GF-D8 (cell line): ENCODE measurements at regions not wholly inside any gene's neighbourhood (a gene's known extent, or its start where the extent isn't known, plus 50 kb on each side); places are given as distances from the start of the nearest gene placed in this dataset.
"Not testable (repeated sequence)": the region's sequence is repeated elsewhere in the genome, so short reads cannot be mapped to it uniquely, and the experiment has no call there.

Source experiments
- DNase-seq: peaks from one replicate; lab custom pipeline; 2025; lab: John Stamatoyannopoulos, UW

- DNase-seq = not testable (repeated sequence)
These were observed 325.2 kb downstream of the BCL2L11 start for GRCh38 chr2:111445941-111446340.

- DNase-seq = not testable (repeated sequence)
These were observed 326.8 kb downstream of the BCL2L11 start for GRCh38 chr2:111447482-111447881.

DNA sequence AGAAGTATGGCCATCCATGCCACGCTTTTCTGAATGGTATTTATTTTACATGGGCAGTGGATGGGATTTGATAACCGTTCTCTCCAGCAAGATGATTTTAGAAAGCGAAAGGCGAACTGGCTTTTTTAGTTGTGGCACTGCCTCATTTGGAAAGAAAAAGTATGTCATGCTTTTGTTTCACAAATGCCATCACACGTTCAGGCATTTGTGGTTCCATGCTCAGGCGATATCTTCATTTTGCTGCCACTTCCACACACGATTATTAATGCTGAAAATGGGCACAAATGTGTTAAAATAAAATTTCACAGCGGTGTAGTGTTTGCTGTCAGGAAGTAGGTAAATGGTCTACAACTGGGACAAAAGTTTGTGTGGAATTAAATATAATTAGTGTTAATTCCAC is 328.1 kb downstream of the BCL2L11 start:
- not testable (repeated sequence) for DNase-seq

GRCh38 chr2:111450526-111450925 is 329.8 kb downstream of the BCL2L11 start:
- DNase-seq = not testable (repeated sequence)

DNA sequence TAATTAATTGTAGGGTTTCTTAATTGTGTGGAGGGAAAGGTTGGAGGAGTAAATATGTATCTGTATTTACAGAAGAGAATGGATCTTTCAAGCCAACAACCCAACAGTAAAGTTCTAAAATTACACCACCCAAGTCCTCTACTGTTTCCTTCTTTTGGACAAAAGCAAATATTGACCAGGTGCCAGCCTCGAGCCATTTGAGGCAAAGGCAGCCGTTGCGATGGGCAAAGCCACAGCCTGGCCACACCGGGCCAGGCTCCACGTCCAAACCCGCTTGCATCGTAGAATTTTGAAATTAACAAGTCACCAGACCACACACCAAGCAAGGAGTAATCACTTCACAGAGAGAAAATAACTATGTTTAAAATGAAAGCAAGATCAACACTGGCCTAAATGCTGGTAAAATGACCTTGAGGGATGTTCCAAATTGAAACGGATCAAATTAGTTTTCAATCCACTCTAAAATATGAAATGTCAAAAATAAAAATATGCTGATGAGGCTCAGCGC is 331.0 kb downstream of the BCL2L11 start:
- DNase-seq = not testable (repeated sequence)

DNA sequence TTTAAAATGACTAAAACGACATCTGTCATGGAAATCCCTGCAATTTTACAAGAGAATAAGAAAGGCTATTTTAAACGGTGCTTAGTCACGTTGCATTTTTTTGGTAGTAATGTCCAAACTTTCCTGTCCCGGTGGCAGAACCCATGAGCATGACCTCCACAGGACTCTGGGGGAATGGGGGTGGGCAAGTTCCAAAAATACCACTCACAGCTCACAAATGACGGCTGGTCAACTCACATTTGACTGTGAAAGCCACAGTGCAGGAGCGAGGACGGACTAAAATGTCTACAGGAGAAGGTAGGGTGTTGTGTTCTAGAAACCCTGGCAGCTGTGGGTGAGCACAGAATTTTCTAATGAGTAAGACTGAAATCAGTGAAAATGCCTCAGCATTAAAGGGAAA is 331.5 kb downstream of the BCL2L11 start:
- DNase-seq = not testable (repeated sequence)

DNA sequence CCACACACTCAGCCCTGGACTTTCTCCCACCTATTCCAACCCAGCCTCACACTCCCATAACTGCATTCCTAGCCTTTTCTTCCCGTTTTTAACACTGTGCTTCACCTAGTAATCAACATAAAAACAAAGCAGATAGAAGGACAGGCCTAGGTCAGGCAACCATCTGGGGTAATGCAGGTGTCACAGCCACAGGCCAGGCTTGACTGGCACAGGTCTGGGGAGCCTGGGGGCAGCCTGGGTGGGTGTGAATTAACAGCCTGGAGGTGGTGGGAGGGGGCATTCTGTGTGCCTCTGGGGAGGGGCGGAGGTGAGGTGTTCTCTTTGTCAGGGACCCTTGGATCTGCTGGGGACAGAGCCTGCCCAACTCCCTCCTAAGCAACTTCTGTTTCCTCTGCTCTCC is 332.6 kb downstream of the BCL2L11 start:
- DNase-seq = not testable (repeated sequence)

DNA sequence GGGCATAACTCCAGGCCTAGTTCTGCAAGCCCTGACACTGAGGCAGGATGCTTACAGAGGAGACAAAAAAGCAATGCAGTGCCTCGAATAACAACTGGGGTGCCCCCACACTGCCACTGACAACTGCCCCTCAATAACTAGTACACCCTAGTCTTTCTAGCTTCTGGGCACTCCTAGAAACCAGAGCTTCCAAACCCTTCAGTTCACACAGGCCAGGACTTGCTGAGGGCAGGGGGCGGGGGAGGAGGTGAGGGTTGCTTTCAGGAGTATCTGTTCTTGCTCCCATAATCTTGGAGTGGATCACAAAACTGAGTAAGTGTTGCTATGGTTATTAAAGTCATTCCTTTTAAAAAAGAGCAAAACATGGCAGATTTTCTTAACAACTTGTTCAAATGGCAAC is 333.1 kb downstream of the BCL2L11 start:
- DNase-seq = not testable (repeated sequence)

DNA sequence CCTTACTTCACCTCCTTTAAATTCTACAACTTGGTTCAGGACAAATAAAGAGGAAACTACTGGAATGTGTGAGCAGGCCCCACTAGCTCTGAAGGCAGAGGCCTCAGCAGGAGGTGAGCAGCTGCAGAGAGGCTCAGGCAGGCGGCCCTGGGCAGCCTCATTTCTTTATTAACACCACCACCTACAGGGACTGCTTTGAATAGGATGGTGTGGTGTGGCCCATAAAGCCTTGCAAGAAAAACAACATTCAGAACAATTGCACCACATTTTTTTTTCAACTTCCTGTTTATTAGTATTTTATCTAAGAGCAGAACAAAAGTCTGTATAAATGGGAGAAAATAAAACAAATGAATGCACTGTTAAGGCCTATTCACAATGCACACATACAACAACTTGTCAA is 333.7 kb downstream of the BCL2L11 start:
- not testable (repeated sequence) for DNase-seq

DNA sequence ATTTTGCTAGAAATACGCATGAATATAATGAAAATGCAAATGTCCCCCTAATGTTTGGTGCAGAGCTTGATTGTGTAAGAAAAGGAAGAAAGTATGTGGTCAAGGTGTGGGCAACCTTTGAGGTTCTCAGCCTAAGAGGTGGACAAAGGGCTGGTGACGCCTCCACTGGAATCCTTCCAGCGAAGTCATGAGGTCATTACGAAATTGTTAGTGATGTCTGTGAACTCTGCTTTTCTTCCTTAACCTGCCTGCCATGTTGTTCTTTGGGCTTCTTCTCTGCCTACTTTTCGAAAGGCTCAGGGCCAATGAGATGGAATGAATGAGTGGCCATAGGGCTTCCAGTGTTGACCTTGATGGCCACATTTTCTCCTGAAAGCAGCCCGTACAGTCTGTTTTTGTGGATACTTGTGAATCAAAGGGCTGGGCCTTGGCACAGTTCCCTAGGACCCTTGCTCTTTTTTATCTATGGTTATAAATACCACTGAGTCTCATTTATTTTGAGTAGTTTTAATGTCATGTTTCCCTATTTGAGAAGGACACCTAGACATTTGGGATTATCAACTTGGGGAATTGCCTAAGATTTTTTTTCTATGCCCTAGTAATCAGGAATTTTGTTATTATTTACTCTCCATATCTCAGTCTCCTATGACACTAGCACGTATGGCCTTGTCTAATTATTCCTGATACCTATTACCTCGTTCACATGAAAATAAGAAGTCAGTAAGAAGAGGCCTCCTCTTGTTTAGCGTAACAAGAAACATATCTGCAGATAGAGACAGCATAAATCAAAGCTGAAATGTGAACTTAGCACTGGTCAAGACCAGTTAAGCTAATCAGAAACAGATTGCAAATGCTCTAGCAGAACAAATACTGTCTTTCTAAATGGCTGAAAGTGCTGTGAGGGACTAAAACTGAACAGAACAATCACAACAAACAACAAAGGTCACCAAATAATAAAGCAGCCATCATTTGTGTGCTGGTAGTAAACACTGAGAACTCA is 334.6 kb downstream of the BCL2L11 start:
- DNase-seq = not testable (repeated sequence)

- DNase-seq = not testable (repeated sequence)
These were observed 336.5 kb downstream of the BCL2L11 start for GRCh38 chr2:111457191-111457590.

GRCh38 chr2:111460901-111461300 is 340.2 kb downstream of the BCL2L11 start:
- DNase-seq = not testable (repeated sequence)

GRCh38 chr2:111461831-111462230 is 341.1 kb downstream of the BCL2L11 start:
- DNase-seq = not testable (repeated sequence)

GRCh38 chr2:111462572-111462971 is 341.9 kb downstream of the BCL2L11 start:
- DNase-seq = not testable (repeated sequence)

- not testable (repeated sequence) for DNase-seq
These were observed 342.6 kb downstream of the BCL2L11 start for GRCh38 chr2:111463238-111463848.

DNA sequence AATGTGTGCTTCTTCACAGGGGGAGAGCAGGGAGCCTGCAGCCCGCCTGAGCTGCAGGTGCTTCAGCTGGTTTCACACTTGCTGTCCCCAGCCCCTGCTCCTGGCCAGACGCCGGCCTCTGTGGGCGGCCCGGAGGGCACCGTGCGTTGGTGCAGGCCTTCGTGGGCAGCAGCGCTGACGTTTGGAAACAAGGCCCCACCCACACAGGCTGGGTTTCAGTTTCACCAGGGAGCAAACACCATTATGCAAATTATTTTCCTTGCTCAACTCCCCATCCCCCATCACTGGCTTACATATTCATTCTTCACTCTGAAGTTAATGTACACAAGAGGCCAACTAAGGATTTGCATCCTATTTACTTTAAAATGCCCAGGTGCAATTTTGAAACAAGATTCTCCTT is 343.2 kb downstream of the BCL2L11 start:
- DNase-seq = not testable (repeated sequence)

DNA sequence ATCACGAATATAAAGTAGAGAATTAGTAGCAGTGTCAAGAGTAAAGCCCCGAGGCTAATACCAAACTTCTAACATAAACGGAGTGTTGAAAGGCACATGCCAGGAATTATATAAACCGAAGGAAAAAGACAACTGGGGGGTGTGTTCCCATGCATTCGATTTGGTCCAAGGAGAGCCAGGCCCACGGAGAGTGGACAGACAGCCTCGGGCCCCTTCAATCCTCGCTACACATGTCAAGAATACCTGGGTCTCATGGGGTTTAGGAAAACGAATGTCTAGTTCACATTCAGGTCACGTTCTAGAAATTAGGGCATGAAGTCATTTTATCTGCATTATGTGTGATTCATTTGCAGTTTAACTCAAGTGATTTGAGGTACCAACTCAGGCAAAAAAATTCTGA is 343.7 kb downstream of the BCL2L11 start:
- not testable (repeated sequence) for DNase-seq

DNA sequence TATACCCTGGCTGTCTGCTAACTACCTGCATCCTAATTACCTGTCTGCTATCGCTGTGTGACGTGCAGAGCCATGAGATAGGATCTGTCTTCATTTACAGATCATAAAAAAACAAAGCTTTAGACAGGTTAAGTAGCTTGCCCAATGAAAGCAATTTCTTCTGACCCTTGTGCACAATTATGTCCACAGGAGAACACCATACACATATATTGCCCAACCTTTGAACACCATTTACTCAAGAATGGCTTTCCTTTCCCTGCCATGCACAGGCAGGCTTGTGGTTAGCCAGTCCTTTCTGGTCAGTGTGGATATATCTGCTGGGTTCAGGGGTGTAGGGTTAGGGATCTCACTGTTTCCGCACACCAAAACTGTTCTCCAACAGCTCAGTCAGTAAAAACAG is 344.8 kb downstream of the BCL2L11 start:
- DNase-seq = not testable (repeated sequence)

DNA sequence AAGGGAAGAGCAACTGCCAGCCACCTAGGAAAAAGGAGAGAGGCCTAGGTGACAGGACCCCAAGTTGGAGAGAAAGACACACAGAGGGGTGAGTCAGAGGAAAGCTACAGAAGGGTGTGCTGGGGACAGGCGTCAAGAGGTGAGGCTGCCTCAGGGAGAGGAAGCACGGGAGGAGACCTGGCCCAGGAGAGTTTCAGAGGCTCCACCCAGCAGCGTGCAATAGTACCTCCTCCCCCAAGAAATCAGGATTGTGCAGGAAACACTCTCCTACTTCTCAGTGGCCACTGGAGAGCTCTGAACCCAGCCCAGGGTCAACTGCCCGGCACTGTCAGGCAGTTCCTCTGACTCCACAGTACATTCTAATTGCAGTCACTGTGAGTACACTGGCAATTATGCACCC is 346.0 kb downstream of the BCL2L11 start:
- not testable (repeated sequence) for DNase-seq

- DNase-seq = not testable (repeated sequence)
These were observed 350.2 kb downstream of the BCL2L11 start for GRCh38 chr2:111470924-111471323.

- not testable (repeated sequence) for DNase-seq
These were observed 351.2 kb downstream of the BCL2L11 start for GRCh38 chr2:111471791-111472530.

DNA sequence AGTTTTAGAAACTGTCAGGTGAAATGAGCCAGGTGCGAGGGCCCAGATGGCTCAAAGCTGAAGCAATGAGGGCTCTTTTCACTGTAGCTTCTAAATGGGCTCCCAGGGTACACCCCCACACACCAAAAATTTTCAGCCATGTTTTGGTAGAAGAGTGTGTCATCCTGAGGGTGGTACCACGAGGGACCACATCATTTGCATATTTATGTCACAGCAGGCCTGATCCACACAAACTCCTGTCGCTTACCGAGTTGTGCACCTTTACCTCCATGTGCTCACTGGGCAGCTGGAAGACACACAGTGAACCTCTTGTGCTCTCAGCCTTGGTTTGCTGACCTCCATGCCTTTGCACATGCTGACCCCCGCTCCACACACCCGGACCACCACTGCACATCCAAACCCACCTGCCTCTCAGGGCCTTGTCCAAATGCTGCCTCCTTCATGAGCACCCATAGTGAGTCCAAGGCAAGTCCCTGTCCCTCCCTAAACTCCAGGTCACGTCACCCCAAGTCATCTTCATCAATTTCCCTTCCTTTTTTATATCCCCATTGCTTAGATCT is 352.2 kb downstream of the BCL2L11 start:
- not testable (repeated sequence) for DNase-seq
